ENCODE measurements at regions not wholly inside any gene's neighbourhood (a gene's known extent, or its start where the extent isn't known, plus 50 kb on each side); places are given as distances from the start of the nearest gene placed in this dataset.
A peak's percentile ranks its signal among the peaks of the same experiment; 100 is the strongest.

GRCh38 chr4:42331040-42331439, 66.2 kb upstream of the SHISA3 start:
- TF ChIP-seq, protein P1, sequence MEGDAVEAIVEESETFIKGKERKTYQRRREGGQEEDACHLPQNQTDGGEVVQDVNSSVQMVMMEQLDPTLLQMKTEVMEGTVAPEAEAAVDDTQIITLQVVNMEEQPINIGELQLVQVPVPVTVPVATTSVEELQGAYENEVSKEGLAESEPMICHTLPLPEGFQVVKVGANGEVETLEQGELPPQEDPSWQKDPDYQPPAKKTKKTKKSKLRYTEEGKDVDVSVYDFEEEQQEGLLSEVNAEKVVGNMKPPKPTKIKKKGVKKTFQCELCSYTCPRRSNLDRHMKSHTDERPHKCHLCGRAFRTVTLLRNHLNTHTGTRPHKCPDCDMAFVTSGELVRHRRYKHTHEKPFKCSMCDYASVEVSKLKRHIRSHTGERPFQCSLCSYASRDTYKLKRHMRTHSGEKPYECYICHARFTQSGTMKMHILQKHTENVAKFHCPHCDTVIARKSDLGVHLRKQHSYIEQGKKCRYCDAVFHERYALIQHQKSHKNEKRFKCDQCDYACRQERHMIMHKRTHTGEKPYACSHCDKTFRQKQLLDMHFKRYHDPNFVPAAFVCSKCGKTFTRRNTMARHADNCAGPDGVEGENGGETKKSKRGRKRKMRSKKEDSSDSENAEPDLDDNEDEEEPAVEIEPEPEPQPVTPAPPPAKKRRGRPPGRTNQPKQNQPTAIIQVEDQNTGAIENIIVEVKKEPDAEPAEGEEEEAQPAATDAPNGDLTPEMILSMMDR (IDR thresholded peaks at IDR 0.05): no peak
- TF ChIP-seq POLR2A (IDR thresholded peaks at IDR 0.05) (no peak), POLR2AphosphoS5 (IDR thresholded peaks at IDR 0.05) (no peak), EP300 (IDR thresholded peaks at IDR 0.05; ENCODE audit: low read depth) (no peak)
- WGBS, 2 donors (ENCODE audit: low coverage in 1 of 2): 55 to 79% methylated on average over 1 of the region's 1 CpG
- in situ Hi-C loops (cut with MboI; ENCODE audit: low pct_ligation_motif_present in 1 of 4, low pct_unique_long_range_greater_than_20kb in 1 of 4, low sequenced_read_pairs in 3 of 4): no loop called here
- Histone ChIP-seq H3K36me3 (no peaks in the 10 kb centered on the region), H3K4me3 (no peak overlapping the region), H3K27me3 (no peaks in the 10 kb centered on the region), H3K27ac (peak overlapping the region in 2 of 4 donors; percentile 9 to 38), H3K4me1 (peaks cover 0 to 12% (median 3%) of the 10 kb centered on the region in 4 donors), H3K9me3 (no peaks in the 10 kb centered on the region)
- no peak for DNase-seq
- intact Hi-C loops (cut with DNase I; ENCODE audit: low total_unique reads): no loop called here

DNA sequence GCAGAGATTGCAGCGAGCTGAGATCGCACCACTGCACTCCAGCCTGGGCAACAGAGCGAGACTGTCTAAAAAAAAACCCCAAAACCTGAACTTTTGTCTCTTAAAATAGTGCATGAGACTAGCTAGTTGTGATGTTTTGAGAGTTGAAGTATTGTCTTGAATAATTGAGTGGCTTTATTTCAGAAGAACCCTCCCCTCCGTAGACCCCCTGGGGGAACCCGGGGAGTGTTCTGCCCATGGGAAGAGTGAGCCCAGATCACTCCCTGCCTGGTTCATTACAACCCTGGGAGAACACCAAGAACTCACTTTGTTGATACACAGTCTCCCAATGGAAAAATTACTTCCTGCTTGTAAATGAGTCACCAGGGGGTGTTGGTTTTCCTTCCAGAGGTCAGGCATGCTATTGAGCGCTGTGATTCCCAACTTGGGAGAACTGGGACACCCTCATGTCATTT, 65.3 kb upstream of the SHISA3 start:
- no peaks in the 10 kb centered on the region for H3K27me3 ChIP-seq
- in situ Hi-C loops (cut with MboI; ENCODE audit: low pct_ligation_motif_present in 1 of 4, low pct_unique_long_range_greater_than_20kb in 1 of 4, low sequenced_read_pairs in 3 of 4): no loop called here
- H3K27ac ChIP-seq: peak overlapping the region in 3 of 4 donors; percentile 10 to 38 (median 18)
- H3K4me1 ChIP-seq: peaks cover 0 to 12% (median 3%) of the 10 kb centered on the region in 4 donors
- TF ChIP-seq POLR2A (IDR thresholded peaks at IDR 0.05) (no peak), EP300 (IDR thresholded peaks at IDR 0.05; ENCODE audit: low read depth) (no peak)
- intact Hi-C loops (cut with DNase I; ENCODE audit: low total_unique reads): no loop called here
- H3K36me3 ChIP-seq: no peaks in the 10 kb centered on the region
- DNase-seq: no peak
- H3K4me3 ChIP-seq: no peak overlapping the region
- 50 to 75% methylated on average over 2 to 6 of the region's 6 CpGs for WGBS, 2 donors (ENCODE audit: low coverage in 1 of 2)
- no peaks in the 10 kb centered on the region for H3K9me3 ChIP-seq

DNA sequence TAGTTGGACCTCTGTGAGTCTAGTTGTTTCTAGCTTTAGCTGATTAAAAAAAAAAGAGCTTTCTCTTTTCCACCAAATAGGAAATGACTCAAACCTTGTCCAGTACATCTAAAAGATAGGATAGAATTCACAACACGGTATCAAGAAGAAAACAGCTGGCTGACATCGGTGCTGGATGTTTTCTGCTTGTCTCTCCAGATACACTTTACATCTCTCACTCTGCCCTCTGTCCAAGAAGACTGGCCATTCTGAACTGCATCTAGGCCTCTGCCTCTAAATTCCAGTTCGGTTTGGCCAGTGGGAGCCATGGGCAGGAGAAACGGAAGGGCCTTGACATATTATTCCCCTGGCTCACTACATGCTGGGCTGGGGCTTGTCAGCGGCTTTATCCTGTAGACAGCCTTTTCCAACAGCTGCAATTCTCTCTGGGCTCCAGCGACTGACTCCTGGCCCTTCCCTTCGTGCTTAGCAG, 57.3 kb upstream of the SHISA3 start:
- WGBS, 2 donors (ENCODE audit: low coverage in 1 of 2): 47 to 49% methylated on average over 4 to 7 of the region's 7 CpGs

DNA sequence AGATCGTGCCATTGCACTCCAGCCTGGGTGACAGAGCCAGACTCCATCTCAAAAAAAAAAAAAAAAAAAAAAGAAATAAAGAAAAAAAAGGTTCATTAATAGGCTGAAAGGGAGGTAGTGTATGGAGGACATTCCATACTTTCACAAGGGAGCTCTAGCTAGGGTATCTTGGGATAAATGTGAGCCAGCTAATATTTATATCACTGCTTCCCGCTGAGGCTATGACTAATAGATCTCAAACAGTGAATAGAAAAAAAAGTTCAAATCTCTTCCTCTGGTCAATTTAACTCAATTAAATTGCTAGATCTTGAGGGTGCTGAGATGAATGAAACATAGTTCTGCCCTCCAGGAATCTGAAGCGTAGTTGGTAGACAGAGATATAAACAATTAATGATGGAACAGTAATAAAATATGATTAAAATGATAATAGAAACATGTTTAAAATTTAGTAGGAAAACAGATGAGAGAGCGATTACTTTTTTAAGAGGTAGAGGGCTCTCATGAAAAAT, 55.7 kb upstream of the SHISA3 start:
- Histone ChIP-seq H3K27me3 (peaks cover 5% of the 10 kb centered on the region), H3K9me3 (no peaks in the 10 kb centered on the region), H3K36me3 (no peaks in the 10 kb centered on the region), H3K27ac (no peak overlapping the region), H3K4me3 (no peak overlapping the region), H3K4me1 (no peaks in the 10 kb centered on the region)
- intact Hi-C loops (cut with DNase I; ENCODE audit: low total_unique reads): no loop called here
- WGBS, 2 donors (ENCODE audit: low coverage in 1 of 2): 69 to 84% methylated on average over 3 of the region's 4 CpGs
- DNase-seq: no peak
- in situ Hi-C loops (cut with MboI; ENCODE audit: low pct_ligation_motif_present in 1 of 4, low pct_unique_long_range_greater_than_20kb in 1 of 4, low sequenced_read_pairs in 3 of 4): no loop called here
- no peak for TF ChIP-seq POLR2AphosphoS5 (IDR thresholded peaks at IDR 0.05)
- TF ChIP-seq EP300 (IDR thresholded peaks at IDR 0.05; ENCODE audit: low read depth): no peak
- no peak for TF ChIP-seq POLR2A (IDR thresholded peaks at IDR 0.05)
- TF ChIP-seq, protein P1 (IDR thresholded peaks at IDR 0.05): no peak

More for the DNA sequence above, 57.3 kb upstream of the SHISA3 start:
- Histone ChIP-seq H3K4me1 (no peaks in the 10 kb centered on the region), H3K27ac (no peak overlapping the region), H3K27me3 (peaks cover 5% of the 10 kb centered on the region), H3K4me3 (no peak overlapping the region), H3K36me3 (no peaks in the 10 kb centered on the region), H3K9me3 (no peaks in the 10 kb centered on the region)
- TF ChIP-seq, protein P1 (IDR thresholded peaks at IDR 0.05): no peak
- TF ChIP-seq POLR2A (IDR thresholded peaks at IDR 0.05) (no peak), EP300 (IDR thresholded peaks at IDR 0.05; ENCODE audit: low read depth) (no peak), POLR2AphosphoS5 (IDR thresholded peaks at IDR 0.05) (no peak)
- intact Hi-C loops (cut with DNase I; ENCODE audit: low total_unique reads): no loop called here
- in situ Hi-C loops (cut with MboI; ENCODE audit: low pct_ligation_motif_present in 1 of 4, low pct_unique_long_range_greater_than_20kb in 1 of 4, low sequenced_read_pairs in 3 of 4): no loop called here
- DNase-seq: no peak

DNA sequence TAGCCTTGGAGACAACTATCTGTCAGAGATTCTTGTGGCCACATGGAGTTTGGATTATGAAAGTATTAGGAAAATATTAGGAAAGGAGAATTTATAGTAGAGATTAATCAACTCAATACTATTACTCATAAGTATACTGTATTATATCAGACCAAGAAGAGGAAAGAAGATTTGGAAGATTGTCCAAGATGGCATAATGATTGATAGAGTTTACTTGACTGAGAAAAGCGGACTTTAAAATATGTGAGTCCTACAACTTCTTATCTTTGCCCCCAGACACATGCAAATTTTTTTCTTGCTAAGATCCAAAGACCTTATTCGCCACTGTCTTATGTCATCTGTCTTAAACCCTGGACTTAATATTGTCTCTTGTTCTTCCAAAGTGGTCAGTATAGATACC, 54.8 kb upstream of the SHISA3 start:
- Histone ChIP-seq H3K27ac (no peak overlapping the region), H3K27me3 (peaks cover 5% of the 10 kb centered on the region), H3K9me3 (no peaks in the 10 kb centered on the region), H3K4me1 (no peaks in the 10 kb centered on the region), H3K36me3 (no peaks in the 10 kb centered on the region), H3K4me3 (no peak overlapping the region)
- in situ Hi-C loops (cut with MboI; ENCODE audit: low pct_ligation_motif_present in 1 of 4, low pct_unique_long_range_greater_than_20kb in 1 of 4, low sequenced_read_pairs in 3 of 4) (no loop called here), intact Hi-C loops (cut with DNase I; ENCODE audit: low total_unique reads) (no loop called here)
- DNase-seq: no peak
- 80 to 86% methylated on average over 2 of the region's 2 CpGs for WGBS, 2 donors (ENCODE audit: low coverage in 1 of 2)
- TF ChIP-seq EP300 (IDR thresholded peaks at IDR 0.05; ENCODE audit: low read depth) (no peak), POLR2AphosphoS5 (IDR thresholded peaks at IDR 0.05) (no peak), POLR2A (IDR thresholded peaks at IDR 0.05) (no peak)
- TF ChIP-seq, protein P1 (IDR thresholded peaks at IDR 0.05): no peak

Measured in transverse colon (tissue), 4 donors.